GM19025 (cell line): ENCODE measurements at regions not wholly inside any gene's neighbourhood (a gene's known extent, or its start where the extent isn't known, plus 50 kb on each side); places are given as distances from the start of the nearest gene placed in this dataset.
"Not testable (repeated sequence)": the region's sequence is repeated elsewhere in the genome, so short reads cannot be mapped to it uniquely, and the experiment has no call there.

Experiments used
- ATAC-seq: cut with Tn5 transposase; IDR thresholded peaks from one replicate; pipeline ENCODE4 v1.9.1; 2021; ENCODE audit warnings: mild to moderate bottlenecking, low read depth, moderate library complexity; ENCODE audit not compliant: unreplicated experiment

- ATAC-seq: no peak
These were observed 120.3 kb downstream of the PPIAL4G start for GRCh38 chr1:148362626-148363438.

DNA sequence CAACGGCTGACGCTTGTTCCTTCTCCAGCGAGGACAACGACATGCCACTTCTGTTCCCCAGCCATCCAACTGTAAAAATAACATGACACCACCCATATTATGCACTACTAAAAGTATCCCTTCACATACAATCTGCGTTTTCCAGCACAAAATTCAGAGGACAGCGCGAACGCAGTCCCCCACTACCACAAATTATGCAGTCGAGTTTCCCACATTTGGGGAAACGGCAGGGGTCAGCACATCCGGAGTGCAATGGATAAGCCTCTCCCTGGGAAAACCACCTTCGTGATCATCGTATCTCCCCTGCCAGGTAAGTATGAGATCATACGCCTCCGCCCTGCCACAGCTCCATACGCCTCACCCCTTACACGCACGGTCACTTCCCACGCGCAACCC lies 120.9 kb downstream of the PPIAL4G start:
- no peak for ATAC-seq

DNA sequence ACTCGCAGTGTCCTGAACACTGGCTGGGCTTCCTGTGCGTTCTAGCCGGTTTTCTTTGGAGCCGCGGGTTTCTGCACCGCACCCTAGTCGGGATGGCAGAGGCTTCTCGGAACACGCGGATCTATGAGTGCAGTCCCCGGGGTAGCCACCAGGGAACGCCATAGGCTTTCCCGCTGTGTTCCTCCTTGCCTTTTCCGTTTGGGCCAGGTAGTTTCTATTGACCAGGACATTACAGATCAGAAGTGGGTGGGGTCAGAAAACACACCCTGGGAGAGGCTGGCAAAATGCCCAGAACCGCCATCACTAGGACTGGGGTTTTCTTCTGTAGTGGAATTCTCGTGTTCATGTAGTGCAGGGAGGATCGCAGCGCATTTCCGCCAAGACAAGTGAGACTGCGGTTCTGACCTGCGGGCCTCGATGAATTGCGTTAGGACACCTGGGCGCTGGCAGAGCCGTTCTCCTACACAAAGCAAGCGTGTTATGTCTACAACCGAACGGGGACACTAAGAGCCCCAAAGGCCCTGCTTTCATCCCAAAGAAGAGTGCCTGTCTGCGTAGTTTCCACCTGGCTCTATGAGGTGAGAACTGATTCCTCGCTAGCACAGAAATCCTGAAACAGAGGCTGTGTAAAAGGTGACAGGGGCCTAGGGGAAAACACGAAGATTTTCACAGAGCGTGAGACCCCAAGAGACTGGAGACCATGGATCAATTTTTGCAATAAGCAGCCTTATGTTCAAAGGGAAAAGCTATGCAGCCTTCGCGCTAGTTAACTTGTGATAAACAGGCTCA lies 121.5 kb downstream of the PPIAL4G start:
- not testable (repeated sequence) for ATAC-seq

- no peak for ATAC-seq
These were observed 126.1 kb downstream of the PPIAL4G start for GRCh38 chr1:148357037-148357436.

- no peak for ATAC-seq
These were observed 127.1 kb downstream of the PPIAL4G start for GRCh38 chr1:148355976-148356375.

DNA sequence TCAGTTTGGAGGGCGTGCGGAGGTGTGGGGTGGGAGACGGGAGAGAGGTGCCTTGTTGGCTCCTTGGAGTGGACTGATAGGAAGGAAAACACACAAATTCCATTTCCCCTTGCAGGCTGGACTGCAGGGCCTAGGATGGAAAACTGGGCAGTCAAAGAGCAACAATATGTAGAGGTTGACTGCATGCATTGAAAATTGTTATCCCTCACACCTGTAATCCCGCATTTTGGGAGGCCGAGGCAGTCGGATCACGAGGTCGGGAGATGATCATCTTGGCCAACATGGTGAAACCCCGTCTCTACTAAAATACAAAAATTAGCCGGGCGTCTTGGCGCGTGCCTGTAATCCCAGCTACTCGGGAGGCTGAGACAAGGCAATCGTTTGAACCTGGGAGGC lies 128.2 kb downstream of the PPIAL4G start:
- ATAC-seq: no peak

GRCh38 chr1:148354284-148354912 lies 128.7 kb downstream of the PPIAL4G start:
- no peak for ATAC-seq

GRCh38 chr1:148353461-148354283 lies 129.4 kb downstream of the PPIAL4G start:
- no peak for ATAC-seq

DNA sequence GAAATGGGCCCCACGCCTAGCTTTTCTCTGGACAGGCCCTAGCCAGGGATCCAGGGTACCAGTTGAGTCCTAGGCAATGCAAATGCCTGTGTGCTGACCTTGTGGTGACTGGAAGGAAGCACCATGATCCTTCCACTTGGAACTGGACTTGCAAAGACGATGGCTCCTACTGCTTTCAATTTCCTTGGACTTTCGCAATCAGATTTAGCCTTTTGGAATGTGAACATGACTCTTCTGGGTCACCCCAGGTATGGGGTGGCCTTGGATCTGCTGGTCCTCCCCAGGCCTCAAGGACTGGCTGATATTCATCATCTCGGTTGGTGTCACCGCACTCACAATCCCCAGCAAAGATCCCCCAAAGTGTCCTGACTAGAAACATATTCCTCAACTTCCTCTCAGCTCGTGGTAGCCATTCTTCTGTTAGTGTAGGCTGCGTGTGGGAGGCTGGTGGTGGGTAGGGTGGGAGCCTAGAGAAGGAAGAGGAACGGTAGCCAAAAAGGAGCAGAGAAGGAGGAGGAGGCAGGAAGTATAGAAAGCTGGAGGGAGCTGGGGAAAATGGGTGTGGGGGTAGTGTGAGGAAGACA lies 130.5 kb downstream of the PPIAL4G start:
- ATAC-seq: no peak

GRCh38 chr1:148347781-148348180 lies 135.3 kb downstream of the PPIAL4G start:
- ATAC-seq: no peak

DNA sequence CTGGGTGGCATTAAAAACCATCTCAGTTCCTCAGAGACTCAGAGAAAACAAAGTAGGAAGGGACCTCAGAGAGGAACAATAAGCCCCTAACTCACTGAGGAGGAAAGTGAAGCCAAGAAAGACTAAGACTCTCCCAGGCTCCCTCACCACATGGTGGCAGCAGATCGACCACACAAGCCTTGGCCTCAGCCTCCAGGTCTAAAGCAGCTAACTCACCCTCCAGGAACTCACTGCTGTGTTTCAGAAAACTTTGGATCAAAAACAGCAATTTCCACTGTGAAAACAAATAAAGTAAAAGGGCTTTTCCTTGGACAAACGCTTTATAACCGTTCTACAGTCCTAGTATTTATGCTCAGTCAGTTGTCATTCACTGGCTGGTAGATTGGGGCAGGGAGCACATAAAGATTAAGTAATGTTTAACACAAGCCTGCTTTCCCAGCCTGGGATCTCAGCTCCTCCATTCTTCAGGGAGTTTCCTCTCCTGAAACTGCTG lies 137.4 kb downstream of the PPIAL4G start:
- ATAC-seq: not testable (repeated sequence)

DNA sequence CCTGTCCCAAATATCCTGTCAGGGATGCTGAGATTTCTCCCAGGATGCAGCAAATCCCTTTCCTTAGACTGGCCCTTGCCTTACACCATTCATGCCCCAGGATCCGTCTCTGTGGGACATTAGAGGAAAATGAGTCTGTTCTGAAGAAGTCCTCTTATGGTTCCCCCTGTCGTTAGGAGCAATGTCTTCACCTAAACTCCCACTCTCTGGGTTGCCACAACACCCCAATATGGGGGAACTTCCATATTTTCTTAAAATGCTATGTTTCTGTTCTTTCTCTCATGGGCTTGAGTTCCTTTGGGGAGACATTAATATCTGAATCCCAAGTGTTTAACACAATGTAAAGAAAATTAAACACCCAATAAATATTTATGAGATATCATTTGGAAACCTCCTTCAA lies 138.5 kb downstream of the PPIAL4G start:
- ATAC-seq: not testable (repeated sequence)

GRCh38 chr1:148341729-148342128 lies 141.4 kb downstream of the PPIAL4G start:
- not testable (repeated sequence) for ATAC-seq

DNA sequence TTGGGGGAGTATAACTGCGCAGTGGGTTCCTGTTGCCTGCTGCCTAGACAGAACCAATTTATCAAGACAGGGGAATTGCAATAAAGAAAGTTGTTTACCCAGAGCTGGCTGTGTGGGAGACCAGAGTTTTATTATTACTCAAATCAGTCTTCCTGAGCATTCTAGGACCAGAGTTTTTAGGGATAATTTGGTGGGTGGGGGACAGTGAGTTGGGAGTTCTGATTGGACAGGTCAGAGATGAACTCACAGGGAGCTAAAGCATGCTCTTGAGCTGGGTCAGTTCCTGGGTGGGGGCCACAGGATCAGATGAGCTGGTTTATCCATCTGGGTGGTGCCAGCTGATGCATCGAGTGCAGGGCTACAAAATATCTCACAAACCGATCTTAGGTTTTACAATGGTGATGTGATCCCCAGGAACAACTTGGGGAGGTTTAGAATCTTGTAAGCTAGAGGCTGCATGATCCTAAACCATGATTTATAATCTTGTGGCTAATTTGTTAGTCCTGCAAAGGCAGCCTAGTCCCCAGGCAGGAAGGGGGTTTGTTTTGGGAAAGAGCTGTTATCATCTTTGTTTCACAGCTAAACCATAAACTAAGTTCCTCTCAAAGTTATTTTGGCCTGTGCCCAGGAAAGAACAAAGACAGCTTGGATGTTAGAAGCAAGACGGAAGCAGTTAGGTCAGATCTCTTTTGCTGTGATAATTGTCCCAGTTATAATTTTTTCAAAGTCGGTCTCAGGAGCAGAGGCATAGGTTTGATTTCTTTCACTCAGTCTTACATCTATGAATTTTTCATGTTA lies 146.8 kb downstream of the PPIAL4G start:
- ATAC-seq: not testable (repeated sequence)

DNA sequence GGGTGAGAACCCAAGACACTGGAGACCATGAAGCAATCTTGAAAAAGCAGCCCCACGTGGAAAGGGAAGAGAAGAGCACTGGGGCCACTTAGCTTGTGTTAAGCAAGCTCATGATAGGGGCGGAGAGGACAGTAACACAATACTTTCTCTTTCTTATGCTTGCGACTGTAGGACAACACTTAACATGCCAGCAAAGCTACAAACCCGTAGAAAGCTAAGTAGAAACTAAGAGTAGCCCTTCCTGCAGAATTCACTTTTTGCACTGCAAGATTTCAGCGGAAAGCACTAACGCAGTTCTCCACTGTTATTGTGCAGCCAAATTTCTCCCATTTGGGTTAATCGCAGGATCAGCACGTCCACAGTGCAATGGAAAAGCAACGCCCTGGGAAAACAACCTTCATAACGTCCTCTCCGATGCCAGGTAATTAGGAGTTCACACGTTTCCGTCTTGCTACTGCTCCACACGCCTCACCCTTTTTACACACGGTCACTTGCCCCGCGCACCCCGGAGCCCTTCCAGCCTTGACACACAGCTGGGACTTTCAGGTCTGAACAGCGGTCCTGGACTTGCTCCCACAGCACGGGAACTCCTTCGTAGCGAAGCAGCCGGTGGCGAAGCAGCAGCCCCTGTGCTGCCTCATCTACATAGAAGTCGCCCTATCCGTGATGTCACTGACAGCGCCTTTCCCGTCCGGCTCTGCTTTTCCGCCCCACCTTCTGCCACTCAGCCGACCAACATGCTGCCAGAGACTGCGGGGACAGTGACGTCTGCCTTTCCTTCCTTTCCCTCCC lies 148.6 kb downstream of the PPIAL4G start:
- ATAC-seq: peak; percentile 62

DNA sequence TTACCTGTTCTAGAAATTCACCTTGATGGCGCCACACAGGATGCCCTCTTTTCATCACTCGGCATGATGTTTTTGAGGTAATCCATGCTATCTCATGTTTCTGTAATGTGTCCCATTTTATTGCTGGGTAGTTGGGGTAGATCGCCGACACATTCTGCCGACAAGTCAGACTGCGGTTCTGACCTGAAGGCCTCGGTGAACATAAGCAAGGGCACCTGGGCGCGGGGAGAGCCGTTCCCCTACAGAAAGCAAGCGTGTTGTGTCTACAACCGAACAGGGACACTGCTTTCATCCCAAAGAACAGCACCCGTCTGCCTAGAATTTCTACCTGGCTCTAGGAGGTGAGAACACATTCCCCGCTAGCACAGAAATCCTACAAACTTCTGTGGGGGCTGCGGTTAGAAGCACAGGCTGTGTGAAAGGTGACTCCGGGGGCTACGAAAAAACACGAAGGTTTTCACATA lies 149.2 kb downstream of the PPIAL4G start:
- no peak for ATAC-seq

- ATAC-seq: no peak
These were observed 154.2 kb downstream of the PPIAL4G start for GRCh38 chr1:148328884-148329283.

GRCh38 chr1:148325031-148325430 lies 158.1 kb downstream of the PPIAL4G start:
- not testable (repeated sequence) for ATAC-seq
